ENCODE measurements at regions not wholly inside any gene's neighbourhood (a gene's known extent, or its start where the extent isn't known, plus 50 kb on each side); places are given as distances from the start of the nearest gene placed in this dataset.

DNA sequence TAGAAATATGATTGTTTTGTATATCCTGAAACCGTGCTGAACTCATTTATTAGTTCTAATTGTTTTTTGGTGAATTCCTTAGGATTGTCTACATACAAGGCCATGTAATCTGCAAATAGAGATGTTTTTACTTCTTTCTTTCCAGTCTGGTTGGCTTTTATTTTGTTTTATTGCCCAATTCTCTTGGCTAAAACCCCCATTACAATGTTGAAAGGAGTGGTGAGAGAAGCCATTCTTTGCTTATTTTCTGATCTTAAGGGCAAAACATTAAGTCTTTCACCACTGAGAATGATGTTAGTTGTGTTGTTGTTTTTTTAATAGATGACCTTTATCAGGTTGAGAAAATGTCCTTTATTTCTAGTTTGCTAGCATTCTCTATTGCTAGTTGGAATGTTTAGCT lies 157.3 kb downstream of the NTMT2 start:
- TF ChIP-seq CTCF (IDR thresholded peaks at IDR 0.05; ENCODE audit: low read depth, low read length) (no peak), POLR2A (IDR thresholded peaks at IDR 0.05; ENCODE audit: extremely low read depth, insufficient read length) (no peak), MYC (IDR thresholded peaks at IDR 0.05; ENCODE audit: low read depth, low read length) (no peak)

Measured in NB4 (cell line).